Fibroblast of villous mesenchyme (primary cell): ENCODE measurements at regions not wholly inside any gene's neighbourhood (a gene's known extent, or its start where the extent isn't known, plus 50 kb on each side); places are given as distances from the start of the nearest gene placed in this dataset.

Experiments used
- DNase-seq: peaks from one replicate; pipeline ENCODE4 v3.0.0-alpha.2; 2010; ENCODE audit warnings: low read depth
- H3K4me3 ChIP-seq: 2 replicates; pipeline ENCODE4 v1.5.1; 2011; ENCODE audit warnings: low read depth, mild to moderate bottlenecking, low read length
- TF ChIP-seq, protein P1 (sequence below): IDR thresholded peaks from 2 replicates; pipeline ENCODE4 v1.5.1; 2012; ENCODE audit warnings: low read depth, mild to moderate bottlenecking, low read length; ENCODE audit not compliant: insufficient read depth

DNA sequence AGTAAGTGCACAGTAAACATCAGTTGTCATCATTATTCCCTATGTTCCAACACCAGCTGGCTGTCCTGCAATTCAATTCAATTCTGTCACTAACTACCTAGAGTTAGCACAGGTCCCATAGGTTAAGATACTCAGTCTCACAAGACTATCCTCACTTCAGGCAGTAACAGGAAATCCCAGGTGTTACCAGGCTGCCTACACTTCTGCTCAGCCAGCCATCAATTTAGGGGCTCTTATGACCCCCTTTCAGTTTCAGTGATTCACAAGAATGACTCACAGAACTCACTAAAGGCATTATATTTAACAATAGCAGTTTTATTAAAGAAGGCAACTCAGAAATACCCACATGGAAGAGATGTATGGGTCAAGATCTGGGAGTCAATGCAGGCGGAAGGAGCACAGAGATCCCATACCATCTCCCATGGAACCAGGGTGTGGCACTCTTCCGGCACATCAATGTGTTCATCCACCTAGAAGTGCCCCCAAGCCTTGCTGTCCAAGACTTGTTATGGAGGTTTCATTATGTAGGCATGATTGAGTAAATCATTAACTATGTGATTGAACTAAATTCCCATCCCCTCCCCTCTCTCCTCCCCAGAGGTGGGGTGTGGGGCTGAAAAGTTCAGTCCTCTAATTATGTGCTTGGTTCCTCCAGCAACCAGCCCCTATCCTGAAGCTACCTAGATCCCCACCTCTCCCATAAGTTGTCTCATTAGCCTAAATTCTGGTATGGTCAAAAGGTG, 120.8 kb upstream of the WSCD2 start:
- TF ChIP-seq, protein P1, sequence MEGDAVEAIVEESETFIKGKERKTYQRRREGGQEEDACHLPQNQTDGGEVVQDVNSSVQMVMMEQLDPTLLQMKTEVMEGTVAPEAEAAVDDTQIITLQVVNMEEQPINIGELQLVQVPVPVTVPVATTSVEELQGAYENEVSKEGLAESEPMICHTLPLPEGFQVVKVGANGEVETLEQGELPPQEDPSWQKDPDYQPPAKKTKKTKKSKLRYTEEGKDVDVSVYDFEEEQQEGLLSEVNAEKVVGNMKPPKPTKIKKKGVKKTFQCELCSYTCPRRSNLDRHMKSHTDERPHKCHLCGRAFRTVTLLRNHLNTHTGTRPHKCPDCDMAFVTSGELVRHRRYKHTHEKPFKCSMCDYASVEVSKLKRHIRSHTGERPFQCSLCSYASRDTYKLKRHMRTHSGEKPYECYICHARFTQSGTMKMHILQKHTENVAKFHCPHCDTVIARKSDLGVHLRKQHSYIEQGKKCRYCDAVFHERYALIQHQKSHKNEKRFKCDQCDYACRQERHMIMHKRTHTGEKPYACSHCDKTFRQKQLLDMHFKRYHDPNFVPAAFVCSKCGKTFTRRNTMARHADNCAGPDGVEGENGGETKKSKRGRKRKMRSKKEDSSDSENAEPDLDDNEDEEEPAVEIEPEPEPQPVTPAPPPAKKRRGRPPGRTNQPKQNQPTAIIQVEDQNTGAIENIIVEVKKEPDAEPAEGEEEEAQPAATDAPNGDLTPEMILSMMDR, result no peak

DNA sequence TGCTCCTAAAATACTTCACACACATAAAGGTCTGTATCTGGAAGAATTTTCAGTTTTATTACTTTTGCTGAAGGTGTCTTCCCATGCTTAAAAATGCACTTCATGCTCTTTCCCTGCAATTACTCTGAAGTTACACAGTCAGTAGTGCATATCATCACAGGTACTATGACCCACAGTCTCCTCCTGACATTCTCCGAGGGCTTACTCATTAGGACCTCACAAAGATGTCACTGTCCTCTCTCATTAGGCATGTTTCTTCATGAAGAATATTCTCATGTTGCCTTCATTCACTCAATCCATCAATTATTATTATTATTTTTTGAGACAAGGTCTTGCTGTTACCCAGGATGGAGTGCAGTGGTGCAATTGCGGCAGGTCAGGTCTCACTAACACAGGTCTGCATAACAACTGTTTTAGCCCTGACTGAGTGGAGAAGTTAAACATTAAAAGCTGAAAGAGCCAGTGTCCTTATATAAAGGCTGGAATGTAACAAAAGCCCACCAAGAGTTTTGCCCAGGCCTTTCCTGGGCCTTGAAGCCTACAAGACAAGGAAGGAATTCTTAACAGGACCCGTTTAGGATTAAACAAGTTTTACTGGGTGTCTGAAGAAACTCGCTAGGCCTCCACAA, 119.5 kb upstream of the WSCD2 start:
- TF ChIP-seq, protein P1, result no peak

More for the DNA sequence above, 120.8 kb upstream of the WSCD2 start:
- no peak overlapping the region for H3K4me3 ChIP-seq
- no peak for DNase-seq

GRCh38 chr12:108016022-108016564, 113.0 kb upstream of the WSCD2 start:
- DNase-seq, result no peak
- TF ChIP-seq, protein P1, result no peak
- H3K4me3 ChIP-seq, result no peak overlapping the region

More for the DNA sequence above, 119.5 kb upstream of the WSCD2 start:
- H3K4me3 ChIP-seq, result no peak overlapping the region
- DNase-seq, result no peak

DNA sequence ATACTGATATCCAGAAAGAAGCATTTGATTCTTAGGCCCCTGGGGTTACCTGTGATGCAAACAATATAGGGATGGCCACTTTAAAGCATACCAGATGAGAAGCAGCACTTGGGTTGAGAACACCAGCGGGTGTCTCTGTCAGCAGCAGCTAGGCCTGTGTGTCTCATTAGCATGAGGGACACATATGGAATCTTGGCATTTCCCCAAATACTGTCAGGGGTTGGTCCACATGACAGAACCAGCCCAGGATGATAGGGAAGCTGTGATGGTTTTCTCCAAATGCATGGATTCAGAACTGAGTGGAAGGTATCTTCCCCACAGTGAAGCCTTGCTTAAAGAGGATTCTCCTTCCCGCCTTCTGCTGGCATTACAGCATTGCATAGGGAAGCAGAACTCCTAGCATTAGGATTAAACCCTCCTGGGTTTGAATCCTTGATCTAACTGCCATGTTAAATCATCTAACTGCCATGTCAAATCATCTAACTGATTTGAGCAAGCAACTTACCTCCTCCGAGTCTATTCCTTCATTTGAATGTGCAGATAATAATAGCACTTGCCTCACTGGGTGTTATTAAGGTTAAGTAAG, 111.5 kb upstream of the WSCD2 start:
- TF ChIP-seq, protein P1, result no peak
- DNase-seq, result no peak
- no peak overlapping the region for H3K4me3 ChIP-seq

DNA sequence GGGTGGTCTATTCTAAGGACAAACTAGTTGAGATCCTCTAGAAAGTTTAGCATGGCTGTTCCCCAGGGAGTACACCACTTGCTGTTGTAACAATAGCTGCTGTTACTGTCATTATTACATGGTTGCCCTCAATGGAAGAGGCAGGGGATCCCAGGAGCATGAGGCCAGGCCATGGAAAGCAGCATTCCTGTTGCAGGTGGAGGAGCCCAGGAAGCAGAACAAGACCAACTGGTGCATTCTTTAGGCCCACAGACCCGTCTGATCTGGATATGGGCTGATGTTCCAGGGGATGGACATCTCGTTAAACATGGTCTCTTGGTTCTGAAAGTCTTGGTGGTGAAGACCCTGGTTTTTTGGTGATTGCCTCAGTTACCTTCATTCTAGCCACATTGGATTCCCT, 109.2 kb upstream of the WSCD2 start:
- no peak for DNase-seq
- H3K4me3 ChIP-seq, result no peak overlapping the region
- TF ChIP-seq, protein P1, result no peak

DNA sequence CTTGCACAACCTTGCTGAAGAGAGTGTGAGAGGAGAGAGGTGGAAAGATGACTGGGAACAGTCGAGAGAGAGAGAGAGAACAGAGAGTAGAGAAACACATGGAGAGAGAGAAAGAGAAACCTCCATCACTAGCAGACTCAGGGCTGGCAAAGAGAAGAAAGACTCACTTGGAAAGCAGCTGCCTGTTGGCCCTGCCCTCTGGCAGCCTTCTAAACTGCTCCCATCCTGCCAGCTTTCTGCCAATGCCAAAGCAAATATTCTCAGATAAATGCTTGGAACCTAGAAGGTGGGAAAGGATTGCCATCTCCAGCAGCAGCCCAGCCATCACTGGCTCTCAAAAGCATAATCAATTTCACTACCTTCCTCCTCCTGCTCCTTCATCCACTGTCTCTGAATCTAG, 107.9 kb upstream of the WSCD2 start:
- no peak for DNase-seq
- H3K4me3 ChIP-seq, result no peak overlapping the region
- TF ChIP-seq, protein P1, result no peak
